ENCODE measurements at regions not wholly inside any gene's neighbourhood (a gene's known extent, or its start where the extent isn't known, plus 50 kb on each side); places are given as distances from the start of the nearest gene placed in this dataset.

GRCh38 chr4:165810726-165811125 lies 62.3 kb upstream of the TLL1 start:
- TF ChIP-seq CTCF (IDR thresholded peaks at IDR 0.05): no peak
- no peak for TF ChIP-seq TCF7L2 (IDR thresholded peaks at IDR 0.05; ENCODE audit: low read depth, low read length)
- no peak for TF ChIP-seq POLR2AphosphoS5 (IDR thresholded peaks at IDR 0.05; ENCODE audit: low read depth, low read length)
